HG03520 (cell line): ENCODE measurements at regions not wholly inside any gene's neighbourhood (a gene's known extent, or its start where the extent isn't known, plus 50 kb on each side); places are given as distances from the start of the nearest gene placed in this dataset.

Experiments
- ATAC-seq: cut with Tn5 transposase; IDR thresholded peaks from one replicate; pipeline ENCODE4 v1.9.1; 2021; ENCODE audit warnings: mild to moderate bottlenecking, moderate library complexity; ENCODE audit not compliant: unreplicated experiment

GRCh38 chr2:173584000-173584399, 229.3 kb downstream of the CDCA7 start:
- ATAC-seq: no peak

- ATAC-seq: no peak
Measured at GRCh38 chr2:173584676-173585458, 230.2 kb downstream of the CDCA7 start.

- no peak for ATAC-seq
Measured at GRCh38 chr2:173588931-173589369, 234.3 kb downstream of the CDCA7 start.

- ATAC-seq: no peak
Measured at GRCh38 chr2:173589604-173590275, 235.1 kb downstream of the CDCA7 start.

GRCh38 chr2:173590276-173590861, 235.7 kb downstream of the CDCA7 start:
- no peak for ATAC-seq

- no peak for ATAC-seq
Measured at GRCh38 chr2:173593109-173593508, 238.4 kb downstream of the CDCA7 start.

GRCh38 chr2:173596244-173596643, 241.6 kb downstream of the CDCA7 start:
- no peak for ATAC-seq

GRCh38 chr2:173598525-173598924, 243.9 kb downstream of the CDCA7 start:
- ATAC-seq: no peak

- ATAC-seq: no peak
Measured at GRCh38 chr2:173599821-173600359, 245.2 kb downstream of the CDCA7 start.

- ATAC-seq: no peak
Measured at GRCh38 chr2:173602153-173602795, 247.6 kb downstream of the CDCA7 start.

GRCh38 chr2:173605994-173606393, 251.3 kb downstream of the CDCA7 start:
- no peak for ATAC-seq

- no peak for ATAC-seq
Measured at GRCh38 chr2:173606619-173607248, 252.1 kb downstream of the CDCA7 start.

GRCh38 chr2:173607606-173608311, 253.1 kb downstream of the CDCA7 start:
- ATAC-seq: no peak

GRCh38 chr2:173611121-173611520, 256.4 kb downstream of the CDCA7 start:
- no peak for ATAC-seq

- no peak for ATAC-seq
Measured at GRCh38 chr2:173612354-173612753, 257.7 kb downstream of the CDCA7 start.

- no peak for ATAC-seq
Measured at GRCh38 chr2:173613386-173613785, 258.7 kb downstream of the CDCA7 start.

GRCh38 chr2:173614265-173614930, 259.7 kb downstream of the CDCA7 start:
- no peak for ATAC-seq

- no peak for ATAC-seq
Measured at GRCh38 chr2:173623438-173624319, 269.0 kb downstream of the CDCA7 start.

- ATAC-seq: no peak
Measured at GRCh38 chr2:173625315-173625714, 270.6 kb downstream of the CDCA7 start.
